H54 (cell line): ENCODE measurements at regions not wholly inside any gene's neighbourhood (a gene's known extent, or its start where the extent isn't known, plus 50 kb on each side); places are given as distances from the start of the nearest gene placed in this dataset.

Source experiments
- DNase-seq: peaks from one replicate; pipeline ENCODE4 v3.0.0; 2011; ENCODE audit warnings: low spot score, mixed read lengths; ENCODE audit not compliant: insufficient read length
- FAIRE-seq: peaks from 3 replicates; lab custom pipeline; 2011; peaks lifted over from hg19 to GRCh38; lab: Jason Lieb, UNC
- POLR2A ChIP-seq: IDR thresholded peaks from 2 replicates; pipeline ENCODE4 v1.6.1; 2011; ENCODE audit warnings: low read depth, mild to moderate bottlenecking, low read length

DNA sequence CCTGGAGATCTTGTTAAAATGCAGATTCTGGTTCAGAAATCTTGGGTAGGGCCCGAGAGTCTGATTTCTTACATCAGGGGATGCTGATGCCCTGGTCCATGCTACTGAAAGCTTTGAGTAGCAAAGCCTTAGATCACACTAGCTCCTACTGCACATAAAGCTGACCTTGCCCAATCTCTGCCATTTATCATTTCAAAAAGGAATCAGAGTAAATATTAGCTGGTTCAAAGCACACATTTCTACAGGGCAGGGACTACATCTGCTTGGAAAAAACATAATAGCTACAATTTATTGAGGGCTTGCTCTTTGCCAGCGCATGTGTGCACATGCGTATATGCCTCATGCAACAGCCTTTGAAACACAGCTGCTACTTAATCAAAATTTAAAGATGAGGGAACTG, 440.4 kb upstream of the ARID1B start:
- FAIRE-seq, result no peak
- DNase-seq, result no peak
- TF ChIP-seq POLR2A, result no peak

DNA sequence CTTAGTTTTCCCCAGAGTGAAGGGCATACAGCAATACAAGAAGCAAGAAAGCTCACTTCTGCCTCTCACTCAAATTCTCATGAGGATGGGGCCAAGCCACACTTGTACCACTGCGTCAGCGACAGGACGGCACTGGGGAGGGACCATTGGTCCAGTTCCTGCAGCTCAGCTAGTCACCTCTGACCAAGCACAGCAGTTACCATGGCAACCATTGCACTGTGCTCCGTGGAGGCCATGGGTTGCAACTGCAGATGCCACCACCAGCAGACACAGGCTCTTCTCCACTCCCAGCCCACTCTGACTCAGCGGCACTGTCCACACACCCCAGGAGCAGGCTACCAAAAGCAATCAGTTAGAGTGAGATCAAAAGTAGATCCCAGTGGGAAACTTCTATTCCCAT, 441.1 kb upstream of the ARID1B start:
- no peak for FAIRE-seq
- DNase-seq, result no peak
- no peak for TF ChIP-seq POLR2A

DNA sequence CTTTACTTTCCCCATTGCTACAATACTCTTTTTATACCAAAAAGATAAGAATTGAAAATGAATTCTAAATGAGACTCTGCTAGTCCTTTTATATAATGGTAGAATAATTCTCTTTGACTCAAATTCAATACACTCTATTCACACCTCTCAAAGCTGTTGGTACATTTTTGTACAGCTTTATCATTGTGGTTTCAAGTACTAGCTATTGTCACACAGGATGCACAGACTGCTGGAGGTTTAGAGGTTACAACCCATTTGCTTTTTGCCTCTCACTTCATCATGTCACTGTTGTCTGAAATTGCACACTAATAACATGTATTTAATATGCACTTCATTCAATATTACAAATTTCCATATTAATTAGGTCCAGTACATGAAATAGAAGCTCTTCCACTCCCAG, 442.2 kb upstream of the ARID1B start:
- FAIRE-seq (no peak), DNase-seq (no peak)
- TF ChIP-seq POLR2A, result no peak

DNA sequence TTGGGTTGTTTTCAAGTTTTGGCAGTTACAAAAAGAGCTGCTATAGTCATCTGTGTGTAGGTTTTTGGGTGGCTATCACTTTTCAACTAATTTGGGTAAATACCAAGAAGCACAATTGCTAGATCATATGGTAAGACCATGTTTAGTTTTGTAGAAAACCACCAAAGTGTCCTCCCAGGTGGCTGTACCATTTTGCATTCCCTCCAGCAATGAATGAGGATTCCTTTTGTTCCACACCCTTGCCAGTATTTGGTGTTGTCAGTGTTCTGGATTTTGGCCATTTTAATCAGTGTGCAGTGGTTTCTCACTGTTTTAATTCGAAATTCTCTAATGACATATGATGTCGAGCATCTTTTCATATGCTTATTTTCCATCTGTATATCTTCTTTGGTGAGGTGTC, 457.5 kb upstream of the ARID1B start:
- no peak for FAIRE-seq

DNA sequence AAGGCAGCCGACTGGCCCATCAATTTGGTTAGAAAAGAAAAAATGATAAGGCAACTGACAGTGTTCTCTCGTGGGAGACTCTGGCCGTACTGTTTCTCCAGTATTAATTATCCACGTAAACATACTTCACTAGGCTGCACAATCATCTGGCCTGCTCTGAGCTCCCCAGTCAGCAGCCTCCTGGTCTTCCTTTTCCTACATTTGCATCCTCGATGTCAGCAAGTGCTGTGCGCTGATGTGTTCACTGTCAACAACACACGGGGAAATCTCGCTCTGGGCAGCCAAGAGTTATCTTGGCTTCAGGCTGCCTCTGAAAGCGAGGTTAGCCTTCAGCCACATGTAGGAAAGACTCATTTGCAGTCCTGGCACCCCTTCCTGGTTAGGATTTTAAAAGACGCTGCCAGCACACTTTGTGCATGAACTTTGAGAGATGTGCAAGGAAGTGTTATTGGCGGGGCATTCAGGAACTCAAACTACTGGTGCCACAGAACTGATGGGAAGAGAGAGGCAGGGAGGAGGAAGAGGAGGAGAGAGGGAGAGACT, 460.5 kb upstream of the ARID1B start:
- FAIRE-seq (no peak), DNase-seq (no peak)
- no peak for TF ChIP-seq POLR2A

More for the DNA sequence above, 457.5 kb upstream of the ARID1B start:
- no peak for DNase-seq
- TF ChIP-seq POLR2A, result no peak

DNA sequence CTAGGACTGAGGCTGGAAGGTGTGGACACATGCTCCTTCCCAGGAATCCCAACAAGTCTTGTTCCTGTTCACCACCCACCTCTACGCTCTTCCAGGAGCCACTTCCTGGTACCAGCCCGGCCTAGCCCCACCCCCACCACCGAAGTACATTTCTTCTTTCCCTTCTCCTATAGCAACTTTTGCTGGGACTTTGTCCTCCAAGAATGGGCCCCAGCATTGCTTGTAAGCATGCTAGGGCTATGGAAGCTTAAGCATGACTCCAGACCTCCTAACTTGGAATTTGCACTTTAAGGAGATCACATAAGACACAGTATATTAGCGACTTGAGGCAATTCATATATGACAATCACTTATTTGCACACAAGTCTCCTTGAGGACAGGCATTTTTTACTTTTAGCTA, 462.0 kb upstream of the ARID1B start:
- DNase-seq (no peak), FAIRE-seq (no peak)
- no peak for TF ChIP-seq POLR2A

DNA sequence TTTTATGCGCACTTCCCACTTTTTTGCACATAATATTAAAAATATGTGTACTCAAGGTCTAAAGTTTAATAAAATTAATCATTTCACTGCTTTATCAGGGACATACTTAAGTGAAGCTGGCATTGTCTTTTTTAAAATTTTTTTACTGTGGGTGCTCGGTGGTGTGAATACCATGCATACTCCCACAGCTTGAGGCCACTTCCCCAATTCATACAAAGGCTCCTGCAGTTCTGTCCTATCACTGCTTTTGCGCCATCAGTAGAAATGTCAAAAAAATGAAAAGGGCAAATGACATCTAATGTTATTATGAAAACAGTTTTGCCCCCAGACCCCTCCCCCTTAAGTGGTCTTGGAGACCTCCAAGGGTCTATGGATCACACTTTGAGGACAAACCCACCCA, 464.1 kb upstream of the ARID1B start:
- no peak for TF ChIP-seq POLR2A
- DNase-seq, result no peak
- no peak for FAIRE-seq

DNA sequence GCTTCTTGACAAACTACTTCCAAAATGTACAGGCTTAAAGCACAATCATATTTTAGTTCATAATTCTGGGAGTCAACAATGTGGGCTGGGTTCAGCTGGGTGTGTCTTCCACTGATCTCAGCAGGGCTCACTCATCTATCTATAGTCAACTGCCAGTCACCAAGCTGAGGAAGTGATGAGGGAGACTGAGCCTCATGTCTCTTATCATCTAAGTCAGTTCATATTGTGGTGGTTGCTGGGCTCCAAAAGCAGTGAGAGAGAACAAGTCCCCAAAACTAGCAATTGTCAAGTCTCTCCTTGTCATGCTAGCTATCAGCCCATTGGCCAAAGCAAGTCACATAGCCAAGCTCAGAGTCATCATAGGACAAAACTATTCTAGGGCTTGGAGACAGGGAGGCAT, 465.9 kb upstream of the ARID1B start:
- no peak for DNase-seq
- TF ChIP-seq POLR2A, result no peak
- FAIRE-seq, result no peak

DNA sequence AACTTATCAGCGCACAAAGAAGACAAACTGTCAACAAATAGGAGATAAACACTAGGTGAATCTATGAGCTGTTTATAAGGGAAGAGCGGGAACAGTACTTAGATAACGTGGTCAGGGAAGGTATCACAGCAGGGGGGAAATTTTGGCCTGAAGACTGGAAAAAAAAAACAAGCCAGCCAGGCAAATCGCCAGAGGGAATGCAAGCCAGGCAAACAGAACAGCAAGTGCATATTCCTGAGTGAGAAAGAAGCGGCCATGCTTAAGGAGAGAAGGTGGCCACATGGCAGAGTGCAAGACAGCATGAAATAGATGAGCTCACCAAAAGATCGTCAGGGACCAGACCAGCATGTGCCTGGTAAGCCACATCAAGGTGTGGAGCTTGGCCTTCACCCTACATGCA, 466.5 kb upstream of the ARID1B start:
- DNase-seq (no peak), FAIRE-seq (no peak)
- TF ChIP-seq POLR2A, result no peak

DNA sequence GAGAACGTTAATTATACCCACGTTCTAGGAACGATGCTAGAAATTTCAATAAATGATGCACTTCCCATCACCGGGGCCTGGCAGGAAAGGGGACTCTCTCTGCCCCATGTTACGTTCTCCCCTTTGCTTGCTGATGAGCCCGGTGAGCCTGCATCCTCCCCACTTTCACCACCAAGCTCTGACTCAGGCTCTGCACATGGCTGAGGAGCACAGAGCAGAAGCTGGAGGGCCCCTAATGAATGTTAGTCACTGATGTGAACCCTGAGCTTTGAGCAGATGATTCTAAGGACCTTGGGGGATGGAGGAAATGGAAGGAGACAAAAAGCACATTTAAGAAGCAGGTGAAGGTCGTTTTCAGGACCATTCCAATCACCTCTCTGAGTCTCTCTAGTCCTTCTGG, 468.2 kb upstream of the ARID1B start:
- FAIRE-seq, result no peak
- TF ChIP-seq POLR2A, result no peak
- no peak for DNase-seq

DNA sequence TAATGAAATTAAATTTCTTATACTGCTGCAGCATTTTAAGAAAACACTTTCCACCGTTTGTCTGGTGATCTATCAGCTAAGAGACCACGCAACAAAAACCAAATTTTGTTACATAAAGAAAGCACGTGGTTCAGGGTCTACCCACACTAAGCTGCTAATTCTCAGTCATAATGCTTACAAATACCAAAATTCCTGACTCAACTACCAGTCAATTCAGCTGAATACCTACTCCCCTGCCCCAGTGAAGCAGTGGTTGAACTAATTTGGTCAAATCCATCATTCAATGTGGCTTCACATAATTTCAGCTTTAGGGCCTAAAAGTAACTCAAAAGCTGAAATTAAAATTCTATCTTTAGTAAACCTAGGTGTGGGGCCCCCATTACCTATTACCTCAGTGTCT, 468.6 kb upstream of the ARID1B start:
- TF ChIP-seq POLR2A, result no peak
- DNase-seq, result no peak
- no peak for FAIRE-seq

DNA sequence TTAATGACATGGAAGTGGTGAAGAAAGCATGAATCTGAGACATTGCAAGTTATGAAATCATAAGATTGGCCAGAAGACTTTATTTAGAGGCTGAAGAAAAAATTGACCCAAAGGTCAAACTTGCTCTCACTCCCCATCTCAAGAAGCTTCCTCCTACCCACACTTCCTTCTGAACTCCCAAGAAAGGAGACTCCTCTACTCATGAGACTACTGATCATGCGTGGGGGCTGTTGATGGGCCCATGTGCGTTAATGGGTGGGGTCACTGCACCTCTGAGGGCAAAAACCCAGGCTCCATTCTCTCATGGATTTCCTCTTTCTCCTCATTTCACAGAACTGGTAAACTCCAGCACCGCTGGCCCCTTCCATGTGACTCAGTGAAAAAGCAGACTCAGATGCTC, 470.6 kb upstream of the ARID1B start:
- FAIRE-seq (no peak), DNase-seq (no peak)
- TF ChIP-seq POLR2A, result no peak

DNA sequence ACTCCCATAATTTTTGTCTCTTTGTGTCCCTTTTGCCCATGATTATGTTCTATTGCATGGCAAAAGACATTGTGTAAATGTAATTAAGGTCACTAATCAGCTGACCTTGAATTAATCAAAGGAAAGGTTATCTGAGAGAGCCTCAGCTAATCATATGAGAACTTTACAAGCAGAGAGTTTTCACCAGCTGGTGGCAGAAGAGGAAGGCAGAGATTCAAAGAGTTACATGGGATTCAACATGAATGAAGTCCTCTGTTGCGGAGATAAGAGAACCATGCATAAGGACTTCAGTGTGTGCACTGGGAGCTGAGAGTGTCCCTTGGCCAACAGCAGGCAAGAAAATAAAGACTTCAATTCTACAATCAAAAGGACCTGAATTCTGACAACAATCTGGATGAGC, 494.1 kb upstream of the ARID1B start:
- DNase-seq (no peak), FAIRE-seq (no peak)
- no peak for TF ChIP-seq POLR2A

DNA sequence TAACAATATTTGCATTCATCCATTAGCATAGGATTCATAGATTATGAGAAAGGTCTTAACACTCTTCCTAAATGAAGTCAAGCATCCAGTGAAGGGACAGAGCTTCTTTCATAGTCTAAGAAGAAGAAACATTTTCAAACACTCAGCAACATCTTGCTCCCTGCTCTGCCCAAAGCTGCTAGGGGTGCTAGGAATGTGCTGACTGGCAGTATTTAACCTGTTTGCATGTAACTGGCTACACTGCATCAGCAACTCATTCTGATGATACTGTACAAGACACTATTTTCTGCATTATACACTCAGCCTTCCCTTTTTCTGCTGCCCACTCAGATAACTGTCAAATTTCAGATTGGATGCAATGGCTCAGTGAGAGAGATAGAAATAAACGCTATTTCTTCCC, 495.1 kb upstream of the ARID1B start:
- DNase-seq, result no peak
- no peak for TF ChIP-seq POLR2A
- FAIRE-seq, result no peak

DNA sequence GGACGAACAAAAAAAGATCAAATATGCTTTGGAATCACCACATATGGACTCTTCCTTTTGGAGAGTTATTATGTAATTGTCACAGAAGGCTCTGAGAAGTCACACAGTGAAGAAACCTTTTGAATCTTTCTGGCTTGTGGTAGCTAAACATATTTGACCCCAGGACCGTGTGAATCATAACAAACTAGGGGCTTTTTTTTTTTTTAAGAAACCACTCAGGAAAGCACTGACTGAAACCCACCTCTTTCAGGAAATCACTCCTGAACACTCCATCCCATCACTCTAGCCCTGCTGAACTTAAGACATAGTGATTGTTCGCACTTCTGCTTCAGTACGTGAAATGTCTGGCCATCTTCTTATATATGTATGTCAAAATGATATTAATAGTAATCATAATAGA, 495.9 kb upstream of the ARID1B start:
- FAIRE-seq, result no peak
- no peak for DNase-seq
- no peak for TF ChIP-seq POLR2A

DNA sequence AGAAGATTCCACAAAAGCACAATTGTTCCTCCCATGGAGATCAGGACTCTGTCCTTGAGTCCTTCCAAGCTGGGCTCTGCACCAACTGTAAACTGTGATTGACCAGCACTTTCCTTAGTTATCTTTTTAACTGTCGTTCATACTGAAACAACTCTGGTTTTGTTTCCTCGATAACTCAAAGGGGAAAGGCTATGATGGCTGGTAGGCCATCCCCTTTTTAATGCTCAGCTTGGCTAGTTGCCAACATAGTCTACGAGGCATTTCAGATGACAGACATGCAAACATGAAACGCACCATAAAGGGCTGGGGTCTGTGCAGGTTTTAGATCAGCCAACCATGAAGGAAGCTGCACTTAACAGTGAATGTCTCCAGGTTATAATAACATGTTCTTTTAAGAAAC, 497.1 kb upstream of the ARID1B start:
- TF ChIP-seq POLR2A, result no peak
- DNase-seq (no peak), FAIRE-seq (no peak)
